Naive thymus-derived CD8-positive, alpha-beta T cell (primary cell): ENCODE measurements at regions not wholly inside any gene's neighbourhood (a gene's known extent, or its start where the extent isn't known, plus 50 kb on each side); places are given as distances from the start of the nearest gene placed in this dataset.
A peak's percentile ranks its signal among the peaks of the same experiment; 100 is the strongest.

ENCODE experiments used
- ATAC-seq, 2 donors: fragments of 150-1000 bp; cut with Tn5 transposase in 1 of 2; sonication (Bioruptor Pico), chemical (Tn5 transposase) in 1 of 2; 1 replicate in 1 of 2; 2 replicates in 1 of 2; pipeline ENCODE4 v1.10.0; 2021; ENCODE audit warnings: mild to moderate bottlenecking in 2 of 2, moderate library complexity in 2 of 2
- POLR2A ChIA-PET: fragments of 350-600 bp; sonication (Branson Sonifier 250); formaldehyde crosslinking; loops from one replicate; lab custom pipeline; 2021; ENCODE audit warnings: antibody characterized with exemption; lab: Charles Lee
- DNase-seq, 10 donors: peaks; one replicate each; pipeline versions ENCODE4 v3.0.0 to v3.0.0-alpha.2; 2020 to 2022
- H3K27ac Mint-ChIP-seq, 10 donors: one replicate each; pipeline ENCODE4 v1.8.0; 2020 to 2022; ENCODE audit warnings: mild to moderate bottlenecking in 10 of 10, mixed read lengths in 10 of 10, moderate library complexity in 4 of 10, inconsistent platforms in 1 of 10
- H3K27me3 Mint-ChIP-seq, 5 donors: one replicate each; pipeline ENCODE4 v1.8.0; 2021 to 2022; ENCODE audit warnings: mixed read lengths in 5 of 5
- H3K36me3 Mint-ChIP-seq, 3 donors: one replicate each; pipeline ENCODE4 v1.8.0; 2020 to 2022; ENCODE audit warnings: mixed read lengths in 3 of 3, mild to moderate bottlenecking in 2 of 3, inconsistent platforms in 1 of 3
- H3K4me1 Mint-ChIP-seq, 4 donors: one replicate each; pipeline ENCODE4 v1.8.0; 2021 to 2022; ENCODE audit warnings: mixed read lengths in 4 of 4
- H3K4me3 Mint-ChIP-seq, 10 donors: one replicate each; pipeline ENCODE4 v1.8.0; 2020 to 2022; ENCODE audit warnings: mild to moderate bottlenecking in 10 of 10, mixed read lengths in 10 of 10, moderate library complexity in 6 of 10, inconsistent platforms in 1 of 10
- H3K9me3 Mint-ChIP-seq, 9 donors: one replicate each; pipeline ENCODE4 v1.8.0; 2020 to 2022; ENCODE audit warnings: mixed read lengths in 9 of 9, mild to moderate bottlenecking in 3 of 9, inconsistent platforms in 1 of 9, moderate library complexity in 1 of 9

- DNase-seq, result no peak
- no peak overlapping the region for H3K4me3 Mint-ChIP-seq
- POLR2A ChIA-PET, result no interaction called here
Observed at GRCh38 chr2:789529-789928, 112.3 kb upstream of the TMEM18 start.

GRCh38 chr2:788227-789032 is 111.2 kb upstream of the TMEM18 start:
- no peak overlapping the region for H3K4me3 Mint-ChIP-seq
- POLR2A ChIA-PET, result no interaction called here
- H3K9me3 Mint-ChIP-seq, result peaks cover 0 to 9% (median 2%) of the 10 kb centered on the region in 9 donors
- ATAC-seq (no peak), DNase-seq (no peak)
- H3K4me1 Mint-ChIP-seq, result peaks cover 0 to 2% (median 0%) of the 10 kb centered on the region in 4 donors
- H3K36me3 Mint-ChIP-seq, result peaks cover 0 to 4% (median 0%) of the 10 kb centered on the region in 3 donors
- H3K27ac Mint-ChIP-seq, result no peak overlapping the region
- no peaks in the 10 kb centered on the region for H3K27me3 Mint-ChIP-seq

More at GRCh38 chr2:789529-789928, 112.3 kb upstream of the TMEM18 start:
- Mint-ChIP-seq H3K27me3 (no peaks in the 10 kb centered on the region), H3K9me3 (peaks cover 0 to 4% (median 0%) of the 10 kb centered on the region in 9 donors), H3K27ac (no peak overlapping the region), H3K4me1 (peaks cover 0 to 2% (median 0%) of the 10 kb centered on the region in 4 donors), H3K36me3 (peaks cover 0 to 4% (median 0%) of the 10 kb centered on the region in 3 donors)
- no peak for ATAC-seq

- peaks cover 0 to 14% (median 2%) of the 10 kb centered on the region in 9 donors for H3K9me3 Mint-ChIP-seq
- no peak overlapping the region for H3K4me3 Mint-ChIP-seq
- H3K27ac Mint-ChIP-seq, result no peak overlapping the region
Observed at GRCh38 chr2:784753-785152, 107.5 kb upstream of the TMEM18 start.

GRCh38 chr2:780581-780980 is 103.4 kb upstream of the TMEM18 start:
- POLR2A ChIA-PET, result interaction anchor here (0.7 kb wide), 1 partner anchor 1013 kb away, joined by 4 read pairs; no protein-coding TSS in a partner anchor
- H3K27me3 Mint-ChIP-seq, result peaks cover 0 to 5% (median 1%) of the 10 kb centered on the region in 5 donors
- no peak for ATAC-seq
- no peak for DNase-seq
- no peaks in the 10 kb centered on the region for H3K36me3 Mint-ChIP-seq
- H3K27ac Mint-ChIP-seq, result no peak overlapping the region
- no peak overlapping the region for H3K4me3 Mint-ChIP-seq
- no peaks in the 10 kb centered on the region for H3K4me1 Mint-ChIP-seq
- H3K9me3 Mint-ChIP-seq, result peaks cover 0 to 9% (median 0%) of the 10 kb centered on the region in 9 donors

More at GRCh38 chr2:784753-785152, 107.5 kb upstream of the TMEM18 start:
- Mint-ChIP-seq H3K27me3 (peaks cover 0 to 3% (median 0%) of the 10 kb centered on the region in 5 donors), H3K4me1 (peaks cover 0 to 2% (median 0%) of the 10 kb centered on the region in 4 donors), H3K36me3 (peaks cover 0 to 4% (median 0%) of the 10 kb centered on the region in 3 donors)
- DNase-seq, result no peak
- ATAC-seq, result no peak
- POLR2A ChIA-PET, result no interaction called here

GRCh38 chr2:780002-780401 is 102.8 kb upstream of the TMEM18 start:
- no peak overlapping the region for H3K27ac Mint-ChIP-seq
- DNase-seq (no peak), ATAC-seq (no peak)
- H3K27me3 Mint-ChIP-seq, result peaks cover 0 to 5% (median 1%) of the 10 kb centered on the region in 5 donors
- no peaks in the 10 kb centered on the region for H3K4me1 Mint-ChIP-seq
- peaks cover 0 to 9% (median 0%) of the 10 kb centered on the region in 9 donors for H3K9me3 Mint-ChIP-seq
- H3K4me3 Mint-ChIP-seq, result no peak overlapping the region
- H3K36me3 Mint-ChIP-seq, result no peaks in the 10 kb centered on the region
- POLR2A ChIA-PET, result no interaction called here

- Mint-ChIP-seq H3K9me3 (peaks cover 0 to 9% (median 0%) of the 10 kb centered on the region in 9 donors), H3K27ac (no peak overlapping the region), H3K4me3 (no peak overlapping the region), H3K27me3 (peaks cover 0 to 9% (median 5%) of the 10 kb centered on the region in 5 donors), H3K36me3 (no peaks in the 10 kb centered on the region), H3K4me1 (no peaks in the 10 kb centered on the region)
- POLR2A ChIA-PET, result no interaction called here
- DNase-seq, result no peak
- ATAC-seq, result no peak
Observed at GRCh38 chr2:778731-779350, 101.6 kb upstream of the TMEM18 start.

GRCh38 chr2:777546-777945 is 100.3 kb upstream of the TMEM18 start:
- Mint-ChIP-seq H3K9me3 (no peaks in the 10 kb centered on the region), H3K27me3 (peaks cover 0 to 10% (median 5%) of the 10 kb centered on the region in 5 donors), H3K27ac (no peak overlapping the region), H3K4me1 (no peaks in the 10 kb centered on the region), H3K4me3 (no peak overlapping the region), H3K36me3 (no peaks in the 10 kb centered on the region)
- POLR2A ChIA-PET, result no interaction called here
- ATAC-seq (no peak), DNase-seq (no peak)

- POLR2A ChIA-PET, result no interaction called here
- ATAC-seq, result no peak
Observed at GRCh38 chr2:777051-777450, 99.8 kb upstream of the TMEM18 start.

GRCh38 chr2:776487-776886 is 99.3 kb upstream of the TMEM18 start:
- Mint-ChIP-seq H3K27me3 (peaks cover 0 to 10% (median 4%) of the 10 kb centered on the region in 5 donors), H3K36me3 (no peaks in the 10 kb centered on the region), H3K9me3 (no peaks in the 10 kb centered on the region), H3K4me1 (no peaks in the 10 kb centered on the region), H3K4me3 (no peak overlapping the region), H3K27ac (no peak overlapping the region)
- POLR2A ChIA-PET, result no interaction called here
- ATAC-seq (no peak), DNase-seq (no peak)

More at GRCh38 chr2:777051-777450, 99.8 kb upstream of the TMEM18 start:
- Mint-ChIP-seq H3K4me3 (no peak overlapping the region), H3K27me3 (peaks cover 0 to 10% (median 5%) of the 10 kb centered on the region in 5 donors), H3K27ac (no peak overlapping the region), H3K9me3 (no peaks in the 10 kb centered on the region), H3K36me3 (no peaks in the 10 kb centered on the region), H3K4me1 (no peaks in the 10 kb centered on the region)
- DNase-seq, result no peak

- Mint-ChIP-seq H3K9me3 (no peaks in the 10 kb centered on the region), H3K36me3 (no peaks in the 10 kb centered on the region), H3K27ac (no peak overlapping the region), H3K4me1 (peaks cover 0 to under 1% (median 0%) of the 10 kb centered on the region in 4 donors), H3K27me3 (peaks cover 0 to 10% (median 4%) of the 10 kb centered on the region in 5 donors), H3K4me3 (no peak overlapping the region)
- no peak for DNase-seq
- POLR2A ChIA-PET, result no interaction called here
- no peak for ATAC-seq
Observed at GRCh38 chr2:776038-776437, 98.8 kb upstream of the TMEM18 start.

- H3K36me3 Mint-ChIP-seq, result no peaks in the 10 kb centered on the region
- no peak overlapping the region for H3K4me3 Mint-ChIP-seq
- H3K27me3 Mint-ChIP-seq, result peaks cover 0 to 10% (median 4%) of the 10 kb centered on the region in 5 donors
- POLR2A ChIA-PET, result no interaction called here
- H3K4me1 Mint-ChIP-seq, result peaks cover 4 to 10% (median 8%) of the 10 kb centered on the region in 4 donors
- peak overlapping the region in 1 of 10 donors; percentile 29 for H3K27ac Mint-ChIP-seq
- no peaks in the 10 kb centered on the region for H3K9me3 Mint-ChIP-seq
- ATAC-seq, result no peak
- no peak for DNase-seq
Observed at GRCh38 chr2:774436-774835, 97.2 kb upstream of the TMEM18 start.

GRCh38 chr2:773256-774160 is 96.3 kb upstream of the TMEM18 start:
- ATAC-seq (no peak), DNase-seq (no peak)
- no peak overlapping the region for H3K4me3 Mint-ChIP-seq
- H3K4me1 Mint-ChIP-seq, result peaks cover 4 to 10% (median 9%) of the 10 kb centered on the region in 4 donors
- no peak overlapping the region for H3K27ac Mint-ChIP-seq
- no peaks in the 10 kb centered on the region for H3K36me3 Mint-ChIP-seq
- POLR2A ChIA-PET, result no interaction called here
- peaks cover 0 to 10% (median 4%) of the 10 kb centered on the region in 5 donors for H3K27me3 Mint-ChIP-seq
- H3K9me3 Mint-ChIP-seq, result peaks cover 0 to 1% (median 0%) of the 10 kb centered on the region in 9 donors
